KMS-11 (cell line): ENCODE measurements at regions not wholly inside any gene's neighbourhood (a gene's known extent, or its start where the extent isn't known, plus 50 kb on each side); places are given as distances from the start of the nearest gene placed in this dataset.
A peak's percentile ranks its signal among the peaks of the same experiment; 100 is the strongest.
"Not testable (repeated sequence)": the region's sequence is repeated elsewhere in the genome, so short reads cannot be mapped to it uniquely, and the experiment has no call there.

Source experiments
- H2AFZ ChIP-seq: fragments of 200-600 bp; sonication (generic); 2 replicates; pipeline ENCODE4 v1.6.1; 2016; ENCODE audit warnings: antibody characterized with exemption, mixed run types, low read depth
- H3K27ac ChIP-seq: fragments of 200-600 bp; sonication (generic); 2 replicates; pipeline ENCODE4 v1.6.1; 2016; ENCODE audit warnings: mild to moderate bottlenecking, mixed run types
- H3K27me3 ChIP-seq: fragments of 200-600 bp; sonication (generic); 2 replicates; pipeline ENCODE4 v1.6.1; 2017; ENCODE audit warnings: mild to moderate bottlenecking, low read depth, mixed run types, moderate library complexity; ENCODE audit not compliant: insufficient read depth
- H3K36me3 ChIP-seq: fragments of 200-600 bp; sonication (generic); 2 replicates; pipeline ENCODE4 v1.6.1; 2017; ENCODE audit warnings: mild to moderate bottlenecking, mixed run types; ENCODE audit not compliant: insufficient read depth
- H3K4me1 ChIP-seq: fragments of 200-600 bp; sonication (generic); 2 replicates; pipeline ENCODE4 v1.6.1; 2016; ENCODE audit warnings: mild to moderate bottlenecking, low read depth, mixed run types; ENCODE audit not compliant: poor library complexity, severe bottlenecking
- H3K4me2 ChIP-seq: fragments of 200-600 bp; sonication (generic); 2 replicates; pipeline ENCODE4 v1.7.0; 2016; ENCODE audit warnings: mild to moderate bottlenecking, mixed run types
- H3K4me3 ChIP-seq: fragments of 200-600 bp; sonication (generic); IDR thresholded peaks from 2 replicates; pipeline ENCODE4 v1.6.1; 2017; ENCODE audit warnings: low read depth, low read length, mixed read lengths; ENCODE audit not compliant: insufficient read depth
- H3K79me2 ChIP-seq: fragments of 200-600 bp; sonication (generic); 2 replicates; pipeline ENCODE4 v1.6.1; 2016; ENCODE audit warnings: low read depth, mixed run types; ENCODE audit not compliant: insufficient read depth
- H3K9ac ChIP-seq: fragments of 200-600 bp; sonication (generic); 2 replicates; pipeline ENCODE4 v1.6.1; 2016; ENCODE audit warnings: mild to moderate bottlenecking, mixed run types
- H4K20me1 ChIP-seq: fragments of 200-600 bp; sonication (generic); 2 replicates; pipeline ENCODE4 v1.6.1; 2016; ENCODE audit warnings: mild to moderate bottlenecking, mixed run types; ENCODE audit not compliant: insufficient read depth
- CTCF ChIP-seq: fragments of 200-600 bp; sonication (generic); conservative IDR thresholded peaks from 2 replicates; pipeline ENCODE4 v1.6.1; 2017; ENCODE audit warnings: low read depth, mild to moderate bottlenecking, antibody characterized with exemption, low read length, moderate library complexity, mixed read lengths

- Histone ChIP-seq H3K79me2 (peaks cover 48% of the 10 kb centered on the region), H3K9ac (peak overlapping the region; percentile 100), H3K36me3 (no peaks in the 10 kb centered on the region), H3K4me3 (no peak overlapping the region), H3K4me2 (peak overlapping the region; percentile 94), H3K27me3 (no peaks in the 10 kb centered on the region), H4K20me1 (no peaks in the 10 kb centered on the region), H2AFZ (peak overlapping the region; percentile 54; the same call in 1 of the 2 replicates), H3K27ac (peak overlapping the region; percentile 99), H3K4me1 (peaks cover 31% of the 10 kb centered on the region)
- TF ChIP-seq CTCF = peak; percentile 75
Measured at GRCh38 chr6:27126815-27127537, 120.5 kb upstream of the PRSS16 start.

GRCh38 chr6:27127874-27128273 is 119.6 kb upstream of the PRSS16 start:
- peak overlapping the region; percentile 54; the same call in 1 of the 2 replicates for H2AFZ ChIP-seq
- peak overlapping the region; percentile 100 for H3K9ac ChIP-seq
- H4K20me1 ChIP-seq, H3K36me3 ChIP-seq, H3K4me3 ChIP-seq, H3K27me3 ChIP-seq: not testable (repeated sequence)
- peak overlapping the region; percentile 99 for H3K27ac ChIP-seq
- peaks cover 48% of the 10 kb centered on the region for H3K79me2 ChIP-seq
- peak overlapping the region; percentile 94 for H3K4me2 ChIP-seq
- peaks cover 31% of the 10 kb centered on the region for H3K4me1 ChIP-seq

GRCh38 chr6:27128311-27129094 is 119.0 kb upstream of the PRSS16 start:
- TF ChIP-seq CTCF = no peak
- Histone ChIP-seq H3K27ac (peak overlapping the region; percentile 99), H3K27me3 (no peaks in the 10 kb centered on the region), H3K4me1 (peaks cover 31% of the 10 kb centered on the region), H2AFZ (peak overlapping the region; percentile 19; the same call in 1 of the 2 replicates), H3K9ac (peak overlapping the region; percentile 100), H3K79me2 (peaks cover 54% of the 10 kb centered on the region), H4K20me1 (no peaks in the 10 kb centered on the region), H3K36me3 (no peaks in the 10 kb centered on the region), H3K4me3 (no peak overlapping the region), H3K4me2 (peak overlapping the region; percentile 94)

- Histone ChIP-seq H3K9ac (peak overlapping the region; percentile 100; the same call in 1 of the 2 replicates), H4K20me1 (no peaks in the 10 kb centered on the region), H3K36me3 (no peaks in the 10 kb centered on the region), H3K4me1 (peaks cover 34% of the 10 kb centered on the region), H2AFZ (no peak overlapping the region), H3K79me2 (peaks cover 61% of the 10 kb centered on the region), H3K27me3 (no peaks in the 10 kb centered on the region), H3K4me2 (peak overlapping the region; percentile 94), H3K27ac (peak overlapping the region; percentile 99), H3K4me3 (no peak overlapping the region)
- TF ChIP-seq CTCF = no peak
Measured at GRCh38 chr6:27129095-27129815, 118.2 kb upstream of the PRSS16 start.
